Esophagus squamous epithelium (tissue), 4 donors: ENCODE measurements at regions not wholly inside any gene's neighbourhood (a gene's known extent, or its start where the extent isn't known, plus 50 kb on each side); places are given as distances from the start of the nearest gene placed in this dataset.

ENCODE experiments used
- POLR2A ChIP-seq, 4 donors: fragments of 450-650 bp; IDR thresholded peaks; one replicate each; pipeline ENCODE4 v1.6.1; 2017; ENCODE audit warnings: antibody characterized with exemption in 4 of 4, mild to moderate bottlenecking in 4 of 4, moderate library complexity in 3 of 4
- TF ChIP-seq, protein P1 (sequence below), 6 experiments: fragments of 450-650 bp in 4 of 6; fragments of 200-600 bp in 2 of 6; sonication (generic) in 2 of 6; IDR thresholded peaks; one replicate each; pipeline ENCODE4 v1.5.1; 2016 to 2019; ENCODE audit warnings: antibody characterized with exemption in 6 of 6, mild to moderate bottlenecking in 4 of 6, moderate library complexity in 4 of 6

DNA sequence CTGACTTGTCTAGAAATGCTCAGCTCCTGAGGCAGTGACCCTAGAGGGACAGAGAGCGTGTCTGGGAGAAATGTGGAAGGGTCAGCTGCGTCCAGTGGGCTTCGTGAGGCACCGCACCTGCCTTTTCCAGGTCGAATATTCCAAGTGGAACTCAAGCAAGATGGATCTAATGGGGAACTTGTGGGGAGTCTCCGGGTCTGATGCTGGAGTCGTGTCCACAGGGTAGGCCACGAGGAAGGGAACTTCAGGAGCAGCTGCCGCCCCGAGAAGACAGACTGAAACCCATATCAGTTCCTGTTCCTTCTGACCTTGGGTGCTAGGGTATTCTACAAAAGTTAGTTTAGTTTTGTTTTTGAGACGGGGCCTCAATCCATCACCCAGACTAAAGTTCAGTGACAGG is 67.5 kb downstream of the TNFAIP2 start:
- TF ChIP-seq POLR2A (IDR thresholded peaks at IDR 0.05) = no peak
- TF ChIP-seq, protein P1, sequence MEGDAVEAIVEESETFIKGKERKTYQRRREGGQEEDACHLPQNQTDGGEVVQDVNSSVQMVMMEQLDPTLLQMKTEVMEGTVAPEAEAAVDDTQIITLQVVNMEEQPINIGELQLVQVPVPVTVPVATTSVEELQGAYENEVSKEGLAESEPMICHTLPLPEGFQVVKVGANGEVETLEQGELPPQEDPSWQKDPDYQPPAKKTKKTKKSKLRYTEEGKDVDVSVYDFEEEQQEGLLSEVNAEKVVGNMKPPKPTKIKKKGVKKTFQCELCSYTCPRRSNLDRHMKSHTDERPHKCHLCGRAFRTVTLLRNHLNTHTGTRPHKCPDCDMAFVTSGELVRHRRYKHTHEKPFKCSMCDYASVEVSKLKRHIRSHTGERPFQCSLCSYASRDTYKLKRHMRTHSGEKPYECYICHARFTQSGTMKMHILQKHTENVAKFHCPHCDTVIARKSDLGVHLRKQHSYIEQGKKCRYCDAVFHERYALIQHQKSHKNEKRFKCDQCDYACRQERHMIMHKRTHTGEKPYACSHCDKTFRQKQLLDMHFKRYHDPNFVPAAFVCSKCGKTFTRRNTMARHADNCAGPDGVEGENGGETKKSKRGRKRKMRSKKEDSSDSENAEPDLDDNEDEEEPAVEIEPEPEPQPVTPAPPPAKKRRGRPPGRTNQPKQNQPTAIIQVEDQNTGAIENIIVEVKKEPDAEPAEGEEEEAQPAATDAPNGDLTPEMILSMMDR (IDR thresholded peaks at IDR 0.05) = no peak
